WTC11 (cell line): ENCODE measurements at regions not wholly inside any gene's neighbourhood (a gene's known extent, or its start where the extent isn't known, plus 50 kb on each side); places are given as distances from the start of the nearest gene placed in this dataset.

ENCODE experiments used
- ATAC-seq: fragments of 200-7000 bp; cut with Tn5 transposase; 2 replicates; pipeline ENCODE4 v1.10.0; 2021; ENCODE audit warnings: mild to moderate bottlenecking, moderate library complexity
- CTCF ChIA-PET: fragments of 300-600 bp; sonication (Branson Sonifier 250); formaldehyde crosslinking; loops from one replicate; lab custom pipeline; 2021; ENCODE audit warnings: antibody characterized with exemption; lab: Charles Lee
- POLR2A ChIA-PET: fragments of 350-600 bp; sonication (Branson Sonifier 250); formaldehyde crosslinking; loops from one replicate; lab custom pipeline; 2021; ENCODE audit warnings: antibody characterized with exemption; lab: Charles Lee
- DNase-seq: peaks from one replicate; pipeline ENCODE4 v3.0.0; 2021; ENCODE audit warnings: low spot score
- H3K27ac Mint-ChIP-seq: 2 replicates; pipeline ENCODE4 v1.8.0; 2021; ENCODE audit warnings: mixed read lengths
- H3K27me3 Mint-ChIP-seq: 2 replicates; pipeline ENCODE4 v1.8.0; 2021; ENCODE audit warnings: low read depth, mild to moderate bottlenecking, moderate library complexity, mixed read lengths
- H3K36me3 Mint-ChIP-seq: 2 replicates; pipeline ENCODE4 v1.8.0; 2021; ENCODE audit warnings: mixed read lengths
- H3K4me1 Mint-ChIP-seq: 2 replicates; pipeline ENCODE4 v1.8.0; 2022; ENCODE audit warnings: mixed read lengths
- H3K4me3 Mint-ChIP-seq: 2 replicates; pipeline ENCODE4 v1.8.0; 2021; ENCODE audit warnings: mild to moderate bottlenecking, moderate library complexity, mixed read lengths
- H3K9me3 Mint-ChIP-seq: 2 replicates; pipeline ENCODE4 v1.8.0; 2021; ENCODE audit warnings: mixed read lengths
- ATF1 ChIP-seq: sonication (generic); formaldehyde crosslinking; IDR thresholded peaks from 2 replicates; pipeline ENCODE4 v1.8.1; 2023; ENCODE audit warnings: mild to moderate bottlenecking, moderate library complexity, missing genetic modification reagents
- FOXK1 ChIP-seq: sonication (generic); formaldehyde crosslinking; IDR thresholded peaks from 2 replicates; pipeline ENCODE4 v1.8.0; 2022; ENCODE audit warnings: mild to moderate bottlenecking, moderate library complexity, missing genetic modification reagents
- GABPB1 ChIP-seq: sonication (generic); formaldehyde crosslinking; IDR thresholded peaks from 2 replicates; pipeline ENCODE4 v1.8.1; 2023; ENCODE audit warnings: mild to moderate bottlenecking, missing genetic modification reagents
- GRHL2 ChIP-seq: fragments of 250-450 bp; sonication (Bioruptor Pico); IDR thresholded peaks from 2 replicates; pipeline ENCODE4 v1.8.0; 2022; ENCODE audit warnings: mild to moderate bottlenecking, moderate library complexity; ENCODE audit not compliant: insufficient replicate concordance, severe bottlenecking
- HMGA2 ChIP-seq: fragments of 250-450 bp; sonication (Bioruptor Pico); IDR thresholded peaks from 2 replicates; pipeline ENCODE4 v1.4.0; 2021; ENCODE audit warnings: mild to moderate bottlenecking, moderate library complexity
- IRF2 ChIP-seq: sonication (generic); formaldehyde crosslinking; IDR thresholded peaks from 2 replicates; pipeline ENCODE4 v1.8.0; 2022; ENCODE audit warnings: low read depth, missing genetic modification reagents, borderline replicate concordance
- KAT7 ChIP-seq: sonication (generic); formaldehyde crosslinking; IDR thresholded peaks from 2 replicates; pipeline ENCODE4 v1.8.1; 2023; ENCODE audit warnings: missing genetic modification reagents, mild to moderate bottlenecking, borderline replicate concordance
- MXD4 ChIP-seq: fragments of 250-450 bp; sonication (Bioruptor Pico); IDR thresholded peaks from 2 replicates; pipeline ENCODE4 v1.8.0; 2021; ENCODE audit warnings: mild to moderate bottlenecking, moderate library complexity, borderline replicate concordance
- NFATC4 ChIP-seq: fragments of 250-450 bp; sonication (Bioruptor Pico); IDR thresholded peaks from 2 replicates; pipeline ENCODE4 v1.9.0; 2021; ENCODE audit warnings: mild to moderate bottlenecking
- NFYB ChIP-seq: sonication (generic); formaldehyde crosslinking; conservative IDR thresholded peaks from 2 replicates; pipeline ENCODE4 v1.8.0; 2022; ENCODE audit warnings: low read depth, missing genetic modification reagents
- NR3C1 ChIP-seq: sonication (generic); formaldehyde crosslinking; conservative IDR thresholded peaks from 2 replicates; pipeline ENCODE4 v1.8.1; 2023; ENCODE audit warnings: low read depth, mild to moderate bottlenecking, missing genetic modification reagents
- RELA ChIP-seq: sonication (generic); formaldehyde crosslinking; IDR thresholded peaks from 2 replicates; pipeline ENCODE4 v1.8.1; 2022; ENCODE audit warnings: missing genetic modification reagents, mild to moderate bottlenecking, borderline replicate concordance
- SMAD4 ChIP-seq: sonication (generic); formaldehyde crosslinking; IDR thresholded peaks from 2 replicates; pipeline ENCODE4 v1.8.0; 2022; ENCODE audit warnings: mild to moderate bottlenecking, missing genetic modification reagents
- TCF7 ChIP-seq: sonication (generic); formaldehyde crosslinking; IDR thresholded peaks from 2 replicates; pipeline ENCODE4 v1.8.0; 2022; ENCODE audit warnings: mild to moderate bottlenecking, low read depth, missing genetic modification reagents, moderate library complexity
- ZBTB21 ChIP-seq: sonication (generic); formaldehyde crosslinking; IDR thresholded peaks from 2 replicates; pipeline ENCODE4 v1.8.1; 2023; ENCODE audit warnings: mild to moderate bottlenecking, missing genetic modification reagents, borderline replicate concordance
- ZNF263 ChIP-seq: sonication (generic); formaldehyde crosslinking; IDR thresholded peaks from 2 replicates; pipeline ENCODE4 v1.8.1; 2022; ENCODE audit warnings: low read depth, mild to moderate bottlenecking, moderate library complexity, missing genetic modification reagents
- ZNF317 ChIP-seq: sonication (generic); formaldehyde crosslinking; IDR thresholded peaks from 2 replicates; pipeline ENCODE4 v1.8.1; 2023; ENCODE audit warnings: low read depth, mild to moderate bottlenecking, moderate library complexity, missing genetic modification reagents, borderline replicate concordance
- ZNF396 ChIP-seq: fragments of 250-450 bp; sonication (Bioruptor Pico); IDR thresholded peaks from 2 replicates; pipeline ENCODE4 v1.8.0; 2021; ENCODE audit warnings: mild to moderate bottlenecking, moderate library complexity, borderline replicate concordance
- ZNF671 ChIP-seq: fragments of 250-450 bp; sonication (Bioruptor Pico); IDR thresholded peaks from 2 replicates; pipeline ENCODE4 v1.8.0; 2021; ENCODE audit warnings: mild to moderate bottlenecking
- TF ChIP-seq, protein P1 (sequence below): sonication (generic); formaldehyde crosslinking; IDR thresholded peaks from 2 replicates; pipeline ENCODE4 v1.8.1; 2022; ENCODE audit warnings: low read depth, missing genetic modification reagents, borderline replicate concordance
- TF ChIP-seq, protein P2 (sequence below): sonication (generic); formaldehyde crosslinking; IDR thresholded peaks from 2 replicates; pipeline ENCODE4 v1.8.1; 2023; ENCODE audit warnings: mild to moderate bottlenecking, missing genetic modification reagents
- TF ChIP-seq, protein P3 (sequence below): sonication (generic); formaldehyde crosslinking; conservative IDR thresholded peaks from 2 replicates; pipeline ENCODE4 v1.8.1; 2022; ENCODE audit warnings: mild to moderate bottlenecking, missing genetic modification reagents
- TF ChIP-seq, protein P4 (sequence below): fragments of 250-450 bp; sonication (Bioruptor Pico); IDR thresholded peaks from 2 replicates; pipeline ENCODE4 v1.8.0; 2021; ENCODE audit warnings: mild to moderate bottlenecking
- TF ChIP-seq, protein P5 (sequence below): sonication (generic); formaldehyde crosslinking; IDR thresholded peaks from 2 replicates; pipeline ENCODE4 v1.8.1; 2022; ENCODE audit warnings: missing genetic modification reagents, borderline replicate concordance
- TF ChIP-seq, protein P6 (sequence below): sonication (generic); formaldehyde crosslinking; IDR thresholded peaks from 2 replicates; pipeline ENCODE4 v1.8.0; 2022; ENCODE audit warnings: mild to moderate bottlenecking, missing genetic modification reagents
- TF ChIP-seq, protein P7 (sequence below): fragments of 250-450 bp; sonication (Bioruptor Pico); IDR thresholded peaks from 2 replicates; pipeline ENCODE4 v1.9.0; 2021; ENCODE audit warnings: mild to moderate bottlenecking, borderline replicate concordance

DNA sequence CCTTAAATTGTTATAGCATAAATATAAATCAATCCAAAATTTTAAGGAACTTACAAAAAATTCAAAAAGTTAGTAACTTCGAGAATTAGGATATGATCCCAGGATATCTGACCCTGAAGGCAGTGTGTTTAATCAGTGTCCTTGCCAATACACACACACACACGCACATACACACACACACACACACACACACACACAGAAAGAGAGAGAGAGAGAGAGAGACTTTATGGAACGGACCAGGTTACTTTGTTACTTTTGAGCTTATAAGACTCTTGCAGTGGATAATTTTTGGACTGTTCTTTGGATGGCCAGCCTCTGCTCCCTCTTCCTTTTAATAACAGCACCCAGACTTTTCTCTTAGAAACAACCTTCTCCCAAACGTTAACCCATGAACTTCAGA is 322.9 kb downstream of the NFIB start:
- no peaks in the 10 kb centered on the region for H3K27me3 Mint-ChIP-seq
- ATAC-seq (no peak), DNase-seq (no peak)
- ChIA-PET CTCF (no interaction called here), POLR2A (interaction anchor here (0.6 kb wide), 1 partner anchor 690 kb away, joined by 4 read pairs; no protein-coding TSS in a partner anchor)
- no peak overlapping the region for H3K27ac Mint-ChIP-seq
- H3K4me1 Mint-ChIP-seq: no peaks in the 10 kb centered on the region
- no peak overlapping the region for H3K4me3 Mint-ChIP-seq
- H3K9me3 Mint-ChIP-seq: peaks cover 18% of the 10 kb centered on the region
- TF ChIP-seq, protein P1, sequence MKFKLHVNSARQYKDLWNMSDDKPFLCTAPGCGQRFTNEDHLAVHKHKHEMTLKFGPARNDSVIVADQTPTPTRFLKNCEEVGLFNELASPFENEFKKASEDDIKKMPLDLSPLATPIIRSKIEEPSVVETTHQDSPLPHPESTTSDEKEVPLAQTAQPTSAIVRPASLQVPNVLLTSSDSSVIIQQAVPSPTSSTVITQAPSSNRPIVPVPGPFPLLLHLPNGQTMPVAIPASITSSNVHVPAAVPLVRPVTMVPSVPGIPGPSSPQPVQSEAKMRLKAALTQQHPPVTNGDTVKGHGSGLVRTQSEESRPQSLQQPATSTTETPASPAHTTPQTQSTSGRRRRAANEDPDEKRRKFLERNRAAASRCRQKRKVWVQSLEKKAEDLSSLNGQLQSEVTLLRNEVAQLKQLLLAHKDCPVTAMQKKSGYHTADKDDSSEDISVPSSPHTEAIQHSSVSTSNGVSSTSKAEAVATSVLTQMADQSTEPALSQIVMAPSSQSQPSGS (CRISPR knock-in tag): no peak
- TF ChIP-seq RELA (CRISPR knock-in tag) (no peak), SMAD4 (CRISPR knock-in tag) (no peak), GABPB1 (CRISPR knock-in tag) (no peak), ZNF263 (no peak), NFYB (CRISPR knock-in tag) (no peak), HMGA2 (no peak), ATF1 (no peak), ZBTB21 (CRISPR knock-in tag) (no peak), MXD4 (no peak), IRF2 (CRISPR knock-in tag) (no peak), ZNF671 (CRISPR knock-in tag) (no peak), ZNF396 (CRISPR knock-in tag) (no peak), GRHL2 (CRISPR knock-in tag) (no peak), FOXK1 (no peak), KAT7 (CRISPR knock-in tag) (no peak)
- TF ChIP-seq, protein P2, sequence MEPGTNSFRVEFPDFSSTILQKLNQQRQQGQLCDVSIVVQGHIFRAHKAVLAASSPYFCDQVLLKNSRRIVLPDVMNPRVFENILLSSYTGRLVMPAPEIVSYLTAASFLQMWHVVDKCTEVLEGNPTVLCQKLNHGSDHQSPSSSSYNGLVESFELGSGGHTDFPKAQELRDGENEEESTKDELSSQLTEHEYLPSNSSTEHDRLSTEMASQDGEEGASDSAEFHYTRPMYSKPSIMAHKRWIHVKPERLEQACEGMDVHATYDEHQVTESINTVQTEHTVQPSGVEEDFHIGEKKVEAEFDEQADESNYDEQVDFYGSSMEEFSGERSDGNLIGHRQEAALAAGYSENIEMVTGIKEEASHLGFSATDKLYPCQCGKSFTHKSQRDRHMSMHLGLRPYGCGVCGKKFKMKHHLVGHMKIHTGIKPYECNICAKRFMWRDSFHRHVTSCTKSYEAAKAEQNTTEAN (CRISPR knock-in tag): no peak
- TF ChIP-seq, protein P3, sequence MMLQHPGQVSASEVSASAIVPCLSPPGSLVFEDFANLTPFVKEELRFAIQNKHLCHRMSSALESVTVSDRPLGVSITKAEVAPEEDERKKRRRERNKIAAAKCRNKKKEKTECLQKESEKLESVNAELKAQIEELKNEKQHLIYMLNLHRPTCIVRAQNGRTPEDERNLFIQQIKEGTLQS (CRISPR knock-in tag): no peak
- H3K36me3 Mint-ChIP-seq: no peaks in the 10 kb centered on the region

DNA sequence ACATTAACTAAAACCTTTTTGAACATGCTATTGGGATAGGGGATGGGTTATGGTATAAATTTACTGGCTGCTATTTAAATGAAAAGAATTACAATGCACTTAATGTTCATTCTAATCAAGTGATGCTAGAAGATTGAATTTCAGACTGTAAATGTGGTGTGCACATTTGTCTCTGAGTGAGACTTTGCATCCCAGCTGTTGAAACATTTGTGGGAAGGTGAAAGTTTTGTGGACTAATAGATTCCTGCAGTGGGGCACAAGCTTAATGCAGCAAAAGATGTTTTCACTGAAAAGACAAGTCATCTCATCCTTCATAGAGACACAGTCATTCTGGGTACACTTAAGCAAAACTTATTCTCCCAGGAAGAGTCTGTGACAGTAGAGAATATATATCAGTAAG is 323.6 kb downstream of the NFIB start:
- Mint-ChIP-seq H3K36me3 (no peaks in the 10 kb centered on the region), H3K9me3 (peaks cover 18% of the 10 kb centered on the region), H3K27me3 (no peaks in the 10 kb centered on the region), H3K4me1 (no peaks in the 10 kb centered on the region), H3K4me3 (no peak overlapping the region), H3K27ac (no peak overlapping the region)
- ATAC-seq: no peak
- TF ChIP-seq NR3C1: no peak
- TF ChIP-seq, protein P4, sequence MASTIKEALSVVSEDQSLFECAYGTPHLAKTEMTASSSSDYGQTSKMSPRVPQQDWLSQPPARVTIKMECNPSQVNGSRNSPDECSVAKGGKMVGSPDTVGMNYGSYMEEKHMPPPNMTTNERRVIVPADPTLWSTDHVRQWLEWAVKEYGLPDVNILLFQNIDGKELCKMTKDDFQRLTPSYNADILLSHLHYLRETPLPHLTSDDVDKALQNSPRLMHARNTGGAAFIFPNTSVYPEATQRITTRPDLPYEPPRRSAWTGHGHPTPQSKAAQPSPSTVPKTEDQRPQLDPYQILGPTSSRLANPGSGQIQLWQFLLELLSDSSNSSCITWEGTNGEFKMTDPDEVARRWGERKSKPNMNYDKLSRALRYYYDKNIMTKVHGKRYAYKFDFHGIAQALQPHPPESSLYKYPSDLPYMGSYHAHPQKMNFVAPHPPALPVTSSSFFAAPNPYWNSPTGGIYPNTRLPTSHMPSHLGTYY (CRISPR knock-in tag): no peak
- no peak for TF ChIP-seq TCF7 (CRISPR knock-in tag)
- TF ChIP-seq ZNF317: no peak
- no peak for TF ChIP-seq NFATC4 (CRISPR knock-in tag)
- TF ChIP-seq, protein P5, sequence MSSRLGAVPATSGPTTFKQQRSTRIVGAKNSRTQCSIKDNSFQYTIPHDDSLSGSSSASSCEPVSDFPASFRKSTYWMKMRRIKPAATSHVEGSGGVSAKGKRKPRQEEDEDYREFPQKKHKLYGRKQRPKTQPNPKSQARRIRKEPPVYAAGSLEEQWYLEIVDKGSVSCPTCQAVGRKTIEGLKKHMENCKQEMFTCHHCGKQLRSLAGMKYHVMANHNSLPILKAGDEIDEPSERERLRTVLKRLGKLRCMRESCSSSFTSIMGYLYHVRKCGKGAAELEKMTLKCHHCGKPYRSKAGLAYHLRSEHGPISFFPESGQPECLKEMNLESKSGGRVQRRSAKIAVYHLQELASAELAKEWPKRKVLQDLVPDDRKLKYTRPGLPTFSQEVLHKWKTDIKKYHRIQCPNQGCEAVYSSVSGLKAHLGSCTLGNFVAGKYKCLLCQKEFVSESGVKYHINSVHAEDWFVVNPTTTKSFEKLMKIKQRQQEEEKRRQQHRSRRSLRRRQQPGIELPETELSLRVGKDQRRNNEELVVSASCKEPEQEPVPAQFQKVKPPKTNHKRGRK (CRISPR knock-in tag): no peak
- TF ChIP-seq, protein P6, sequence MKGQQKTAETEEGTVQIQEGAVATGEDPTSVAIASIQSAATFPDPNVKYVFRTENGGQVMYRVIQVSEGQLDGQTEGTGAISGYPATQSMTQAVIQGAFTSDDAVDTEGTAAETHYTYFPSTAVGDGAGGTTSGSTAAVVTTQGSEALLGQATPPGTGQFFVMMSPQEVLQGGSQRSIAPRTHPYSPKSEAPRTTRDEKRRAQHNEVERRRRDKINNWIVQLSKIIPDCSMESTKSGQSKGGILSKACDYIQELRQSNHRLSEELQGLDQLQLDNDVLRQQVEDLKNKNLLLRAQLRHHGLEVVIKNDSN (CRISPR knock-in tag): no peak
- TF ChIP-seq, protein P7, sequence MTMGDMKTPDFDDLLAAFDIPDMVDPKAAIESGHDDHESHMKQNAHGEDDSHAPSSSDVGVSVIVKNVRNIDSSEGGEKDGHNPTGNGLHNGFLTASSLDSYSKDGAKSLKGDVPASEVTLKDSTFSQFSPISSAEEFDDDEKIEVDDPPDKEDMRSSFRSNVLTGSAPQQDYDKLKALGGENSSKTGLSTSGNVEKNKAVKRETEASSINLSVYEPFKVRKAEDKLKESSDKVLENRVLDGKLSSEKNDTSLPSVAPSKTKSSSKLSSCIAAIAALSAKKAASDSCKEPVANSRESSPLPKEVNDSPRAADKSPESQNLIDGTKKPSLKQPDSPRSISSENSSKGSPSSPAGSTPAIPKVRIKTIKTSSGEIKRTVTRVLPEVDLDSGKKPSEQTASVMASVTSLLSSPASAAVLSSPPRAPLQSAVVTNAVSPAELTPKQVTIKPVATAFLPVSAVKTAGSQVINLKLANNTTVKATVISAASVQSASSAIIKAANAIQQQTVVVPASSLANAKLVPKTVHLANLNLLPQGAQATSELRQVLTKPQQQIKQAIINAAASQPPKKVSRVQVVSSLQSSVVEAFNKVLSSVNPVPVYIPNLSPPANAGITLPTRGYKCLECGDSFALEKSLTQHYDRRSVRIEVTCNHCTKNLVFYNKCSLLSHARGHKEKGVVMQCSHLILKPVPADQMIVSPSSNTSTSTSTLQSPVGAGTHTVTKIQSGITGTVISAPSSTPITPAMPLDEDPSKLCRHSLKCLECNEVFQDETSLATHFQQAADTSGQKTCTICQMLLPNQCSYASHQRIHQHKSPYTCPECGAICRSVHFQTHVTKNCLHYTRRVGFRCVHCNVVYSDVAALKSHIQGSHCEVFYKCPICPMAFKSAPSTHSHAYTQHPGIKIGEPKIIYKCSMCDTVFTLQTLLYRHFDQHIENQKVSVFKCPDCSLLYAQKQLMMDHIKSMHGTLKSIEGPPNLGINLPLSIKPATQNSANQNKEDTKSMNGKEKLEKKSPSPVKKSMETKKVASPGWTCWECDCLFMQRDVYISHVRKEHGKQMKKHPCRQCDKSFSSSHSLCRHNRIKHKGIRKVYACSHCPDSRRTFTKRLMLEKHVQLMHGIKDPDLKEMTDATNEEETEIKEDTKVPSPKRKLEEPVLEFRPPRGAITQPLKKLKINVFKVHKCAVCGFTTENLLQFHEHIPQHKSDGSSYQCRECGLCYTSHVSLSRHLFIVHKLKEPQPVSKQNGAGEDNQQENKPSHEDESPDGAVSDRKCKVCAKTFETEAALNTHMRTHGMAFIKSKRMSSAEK (CRISPR knock-in tag): no peak
- POLR2A ChIA-PET: interaction anchor here (0.6 kb wide), 1 partner anchor 690 kb away, joined by 4 read pairs; no protein-coding TSS in a partner anchor
- DNase-seq: no peak
- CTCF ChIA-PET: no interaction called here
